ENCODE measurements at regions not wholly inside any gene's neighbourhood (a gene's known extent, or its start where the extent isn't known, plus 50 kb on each side); places are given as distances from the start of the nearest gene placed in this dataset.

- no peak for DNase-seq
Measured at GRCh38 chr2:16154501-16155280, 214.3 kb downstream of the MYCN start.

GRCh38 chr2:16154061-16154460 is 213.7 kb downstream of the MYCN start:
- no peak for DNase-seq

GRCh38 chr2:16153754-16154035 is 213.3 kb downstream of the MYCN start:
- no peak for DNase-seq

GRCh38 chr2:16152928-16153753 is 212.8 kb downstream of the MYCN start:
- no peak for DNase-seq

GRCh38 chr2:16152071-16152927 is 211.9 kb downstream of the MYCN start:
- no peak for DNase-seq

- no peak for DNase-seq
Measured at GRCh38 chr2:16151651-16152050, 211.3 kb downstream of the MYCN start.

GRCh38 chr2:16151281-16151570 is 210.9 kb downstream of the MYCN start:
- no peak for DNase-seq

GRCh38 chr2:16150456-16151280 is 210.3 kb downstream of the MYCN start:
- no peak for DNase-seq

- no peak for DNase-seq
Measured at GRCh38 chr2:16149349-16150243, 209.2 kb downstream of the MYCN start.

GRCh38 chr2:16148632-16149348 is 208.4 kb downstream of the MYCN start:
- DNase-seq: no peak

- peak; percentile 41 for DNase-seq
Measured at GRCh38 chr2:16142383-16143361, 202.3 kb downstream of the MYCN start.

- no peak for DNase-seq
Measured at GRCh38 chr2:16141641-16141921, 201.2 kb downstream of the MYCN start.

GRCh38 chr2:16140771-16141640 is 200.7 kb downstream of the MYCN start:
- DNase-seq: no peak

GRCh38 chr2:16139663-16140615 is 199.6 kb downstream of the MYCN start:
- DNase-seq: no peak

- DNase-seq: no peak
Measured at GRCh38 chr2:16138811-16139662, 198.7 kb downstream of the MYCN start.
